ENCODE measurements at regions not wholly inside any gene's neighbourhood (a gene's known extent, or its start where the extent isn't known, plus 50 kb on each side); places are given as distances from the start of the nearest gene placed in this dataset.

DNA sequence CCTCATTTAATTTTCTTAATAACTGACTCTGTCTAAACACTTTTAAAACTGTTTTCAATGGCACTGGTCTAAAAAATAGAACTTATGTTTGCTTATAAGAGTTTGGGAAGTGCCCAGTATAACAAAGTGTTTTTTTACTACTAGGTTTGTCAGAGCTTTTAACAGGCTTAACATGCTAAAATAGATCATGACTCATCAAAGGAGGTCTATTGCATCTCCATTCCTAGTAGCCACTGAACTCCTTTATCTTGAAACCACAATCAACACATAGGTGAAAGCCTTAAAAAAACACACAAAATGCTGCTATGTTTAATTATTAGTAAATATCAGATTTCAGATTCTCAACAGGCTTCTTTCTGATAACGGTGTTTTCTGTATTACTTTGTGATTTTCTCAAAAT lies 196.4 kb upstream of the KIF2B start:
- Histone ChIP-seq H3K9me2 (no peaks in the 10 kb centered on the region), H3K4me1 (ENCODE audit: control insufficient read depth in 1 of 2, insufficient read depth in 2 of 2, low read depth in 1 of 2, low read length in 1 of 2) (peaks cover 0 to 30% of the 10 kb centered on the region in 2 experiments; a peak in 3 of 4 replicates), H3K79me2 (ENCODE audit: insufficient read depth) (no peaks in the 10 kb centered on the region), H3F3A (replicated peaks; ENCODE audit: insufficient read depth) (peaks cover 30% of the 10 kb centered on the region), H2AFZ (ENCODE audit: low read depth) (no peak overlapping the region), H3K9me3 (no peaks in the 10 kb centered on the region), H3K27me3 (ENCODE audit: insufficient read depth) (no peaks in the 10 kb centered on the region), H3K4me2 (no peak overlapping the region), H3K4me3 (ENCODE audit: low read depth in 2 of 2, low read length in 1 of 2) (no peak overlapping the region), H3K9ac (no peak overlapping the region; the same call in 1 of the 2 replicates), H3K36me3 (replicated peaks in 1 of 2; ENCODE audit: control insufficient read depth in 1 of 2, insufficient read depth in 2 of 2, low read length in 1 of 2) (no peaks in the 10 kb centered on the region), H3K27ac (ENCODE audit: low read depth in 2 of 2, low read length in 1 of 2) (peak overlapping the region in 1 of 2 experiments; percentile 87; a peak in 2 of 4 replicates), H4K20me1 (ENCODE audit: insufficient read depth) (no peaks in the 10 kb centered on the region)
- DNase-seq: no peak
- WGBS (ENCODE audit: low lambda C conversion rate): 58% methylated on average over 1 of the region's 1 CpG
- TF ChIP-seq SIN3A (IDR thresholded peaks at IDR 0.05; ENCODE audit: borderline replicate concordance, low read depth, low read length) (no peak), YY1 (IDR thresholded peaks at IDR 0.05; ENCODE audit: low read depth) (no peak), FOXM1 (IDR thresholded peaks at IDR 0.05; ENCODE audit: low read depth) (no peak), GABPA (IDR thresholded peaks at IDR 0.05; ENCODE audit: low read depth) (no peak), JUND (IDR thresholded peaks at IDR 0.05) (peak; percentile 87), MEF2A (IDR thresholded peaks at IDR 0.05; ENCODE audit: borderline replicate concordance, low read depth) (peak; percentile 99), EZH2phosphoT487 (IDR thresholded peaks at IDR 0.05; ENCODE audit: borderline replicate concordance, low read depth) (no peak), POLR2AphosphoS5 (IDR thresholded peaks at IDR 0.05; ENCODE audit: low read depth, low read length) (peak; percentile 31; the same call in 1 of the 2 replicates), ELF1 (IDR thresholded peaks at IDR 0.05) (no peak), RCOR1 (IDR thresholded peaks at IDR 0.05; ENCODE audit: low read length) (no peak), TCF12 (IDR thresholded peaks at IDR 0.05) (peak; percentile 77), EP300 (IDR thresholded peaks at IDR 0.05; ENCODE audit: borderline replicate concordance in 1 of 2, low read depth in 1 of 2, low read length in 1 of 2) (peak in 1 of 2 experiments; percentile 63; a peak in 1 of 4 replicates), RXRA (IDR thresholded peaks at IDR 0.05; ENCODE audit: borderline replicate concordance, low read depth) (peak; percentile 44; the same call in 1 of the 2 replicates), RAD21 (IDR thresholded peaks at IDR 0.05; ENCODE audit: low read length) (no peak), FOSL2 (IDR thresholded peaks at IDR 0.05; ENCODE audit: borderline replicate concordance, low read depth) (peak; percentile 90), CHD2 (IDR thresholded peaks at IDR 0.05; ENCODE audit: low read length, partially characterized antibody) (no peak), RFX5 (IDR thresholded peaks at IDR 0.05; ENCODE audit: low read length) (no peak), GATA2 (CRISPR knock-in tag; IDR thresholded peaks at IDR 0.05) (no peak), TEAD4 (IDR thresholded peaks at IDR 0.05; ENCODE audit: borderline replicate concordance, insufficient read depth) (peak; percentile 43; the same call in 1 of the 2 replicates), NFIC (IDR thresholded peaks at IDR 0.05; ENCODE audit: borderline replicate concordance) (peak; percentile 23; the same call in 1 of the 2 replicates), NRF1 (IDR thresholded peaks at IDR 0.05; ENCODE audit: low read depth, low read length) (no peak), FOXJ3 (CRISPR knock-in tag; IDR thresholded peaks at IDR 0.05) (no peak)
- TF ChIP-seq, protein P1, sequence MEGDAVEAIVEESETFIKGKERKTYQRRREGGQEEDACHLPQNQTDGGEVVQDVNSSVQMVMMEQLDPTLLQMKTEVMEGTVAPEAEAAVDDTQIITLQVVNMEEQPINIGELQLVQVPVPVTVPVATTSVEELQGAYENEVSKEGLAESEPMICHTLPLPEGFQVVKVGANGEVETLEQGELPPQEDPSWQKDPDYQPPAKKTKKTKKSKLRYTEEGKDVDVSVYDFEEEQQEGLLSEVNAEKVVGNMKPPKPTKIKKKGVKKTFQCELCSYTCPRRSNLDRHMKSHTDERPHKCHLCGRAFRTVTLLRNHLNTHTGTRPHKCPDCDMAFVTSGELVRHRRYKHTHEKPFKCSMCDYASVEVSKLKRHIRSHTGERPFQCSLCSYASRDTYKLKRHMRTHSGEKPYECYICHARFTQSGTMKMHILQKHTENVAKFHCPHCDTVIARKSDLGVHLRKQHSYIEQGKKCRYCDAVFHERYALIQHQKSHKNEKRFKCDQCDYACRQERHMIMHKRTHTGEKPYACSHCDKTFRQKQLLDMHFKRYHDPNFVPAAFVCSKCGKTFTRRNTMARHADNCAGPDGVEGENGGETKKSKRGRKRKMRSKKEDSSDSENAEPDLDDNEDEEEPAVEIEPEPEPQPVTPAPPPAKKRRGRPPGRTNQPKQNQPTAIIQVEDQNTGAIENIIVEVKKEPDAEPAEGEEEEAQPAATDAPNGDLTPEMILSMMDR (IDR thresholded peaks at IDR 0.05): no peak
- TF ChIP-seq, protein P2, sequence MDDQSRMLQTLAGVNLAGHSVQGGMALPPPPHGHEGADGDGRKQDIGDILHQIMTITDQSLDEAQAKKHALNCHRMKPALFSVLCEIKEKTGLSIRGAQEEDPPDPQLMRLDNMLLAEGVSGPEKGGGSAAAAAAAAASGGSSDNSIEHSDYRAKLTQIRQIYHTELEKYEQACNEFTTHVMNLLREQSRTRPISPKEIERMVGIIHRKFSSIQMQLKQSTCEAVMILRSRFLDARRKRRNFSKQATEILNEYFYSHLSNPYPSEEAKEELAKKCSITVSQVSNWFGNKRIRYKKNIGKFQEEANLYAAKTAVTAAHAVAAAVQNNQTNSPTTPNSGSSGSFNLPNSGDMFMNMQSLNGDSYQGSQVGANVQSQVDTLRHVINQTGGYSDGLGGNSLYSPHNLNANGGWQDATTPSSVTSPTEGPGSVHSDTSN (IDR thresholded peaks at IDR 0.05): peak; percentile 69
- TF ChIP-seq, protein P3, sequence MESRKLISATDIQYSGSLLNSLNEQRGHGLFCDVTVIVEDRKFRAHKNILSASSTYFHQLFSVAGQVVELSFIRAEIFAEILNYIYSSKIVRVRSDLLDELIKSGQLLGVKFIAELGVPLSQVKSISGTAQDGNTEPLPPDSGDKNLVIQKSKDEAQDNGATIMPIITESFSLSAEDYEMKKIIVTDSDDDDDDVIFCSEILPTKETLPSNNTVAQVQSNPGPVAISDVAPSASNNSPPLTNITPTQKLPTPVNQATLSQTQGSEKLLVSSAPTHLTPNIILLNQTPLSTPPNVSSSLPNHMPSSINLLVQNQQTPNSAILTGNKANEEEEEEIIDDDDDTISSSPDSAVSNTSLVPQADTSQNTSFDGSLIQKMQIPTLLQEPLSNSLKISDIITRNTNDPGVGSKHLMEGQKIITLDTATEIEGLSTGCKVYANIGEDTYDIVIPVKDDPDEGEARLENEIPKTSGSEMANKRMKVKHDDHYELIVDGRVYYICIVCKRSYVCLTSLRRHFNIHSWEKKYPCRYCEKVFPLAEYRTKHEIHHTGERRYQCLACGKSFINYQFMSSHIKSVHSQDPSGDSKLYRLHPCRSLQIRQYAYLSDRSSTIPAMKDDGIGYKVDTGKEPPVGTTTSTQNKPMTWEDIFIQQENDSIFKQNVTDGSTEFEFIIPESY (IDR thresholded peaks at IDR 0.05; ENCODE audit: borderline replicate concordance, low read depth): 0 out of 2 replicates have a peak, but pooled peaks have one; percentile 27
- TF ChIP-seq, protein P4, sequence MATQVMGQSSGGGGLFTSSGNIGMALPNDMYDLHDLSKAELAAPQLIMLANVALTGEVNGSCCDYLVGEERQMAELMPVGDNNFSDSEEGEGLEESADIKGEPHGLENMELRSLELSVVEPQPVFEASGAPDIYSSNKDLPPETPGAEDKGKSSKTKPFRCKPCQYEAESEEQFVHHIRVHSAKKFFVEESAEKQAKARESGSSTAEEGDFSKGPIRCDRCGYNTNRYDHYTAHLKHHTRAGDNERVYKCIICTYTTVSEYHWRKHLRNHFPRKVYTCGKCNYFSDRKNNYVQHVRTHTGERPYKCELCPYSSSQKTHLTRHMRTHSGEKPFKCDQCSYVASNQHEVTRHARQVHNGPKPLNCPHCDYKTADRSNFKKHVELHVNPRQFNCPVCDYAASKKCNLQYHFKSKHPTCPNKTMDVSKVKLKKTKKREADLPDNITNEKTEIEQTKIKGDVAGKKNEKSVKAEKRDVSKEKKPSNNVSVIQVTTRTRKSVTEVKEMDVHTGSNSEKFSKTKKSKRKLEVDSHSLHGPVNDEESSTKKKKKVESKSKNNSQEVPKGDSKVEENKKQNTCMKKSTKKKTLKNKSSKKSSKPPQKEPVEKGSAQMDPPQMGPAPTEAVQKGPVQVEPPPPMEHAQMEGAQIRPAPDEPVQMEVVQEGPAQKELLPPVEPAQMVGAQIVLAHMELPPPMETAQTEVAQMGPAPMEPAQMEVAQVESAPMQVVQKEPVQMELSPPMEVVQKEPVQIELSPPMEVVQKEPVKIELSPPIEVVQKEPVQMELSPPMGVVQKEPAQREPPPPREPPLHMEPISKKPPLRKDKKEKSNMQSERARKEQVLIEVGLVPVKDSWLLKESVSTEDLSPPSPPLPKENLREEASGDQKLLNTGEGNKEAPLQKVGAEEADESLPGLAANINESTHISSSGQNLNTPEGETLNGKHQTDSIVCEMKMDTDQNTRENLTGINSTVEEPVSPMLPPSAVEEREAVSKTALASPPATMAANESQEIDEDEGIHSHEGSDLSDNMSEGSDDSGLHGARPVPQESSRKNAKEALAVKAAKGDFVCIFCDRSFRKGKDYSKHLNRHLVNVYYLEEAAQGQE (IDR thresholded peaks at IDR 0.05; ENCODE audit: low read depth, low read length): no peak
- TF ChIP-seq, protein P5, sequence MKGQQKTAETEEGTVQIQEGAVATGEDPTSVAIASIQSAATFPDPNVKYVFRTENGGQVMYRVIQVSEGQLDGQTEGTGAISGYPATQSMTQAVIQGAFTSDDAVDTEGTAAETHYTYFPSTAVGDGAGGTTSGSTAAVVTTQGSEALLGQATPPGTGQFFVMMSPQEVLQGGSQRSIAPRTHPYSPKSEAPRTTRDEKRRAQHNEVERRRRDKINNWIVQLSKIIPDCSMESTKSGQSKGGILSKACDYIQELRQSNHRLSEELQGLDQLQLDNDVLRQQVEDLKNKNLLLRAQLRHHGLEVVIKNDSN (IDR thresholded peaks at IDR 0.05; ENCODE audit: borderline replicate concordance, low read depth): no peak
- CTCF ChIA-PET: no interaction called here
- POLR2A ChIA-PET: no interaction called here
